NB4 (cell line): ENCODE measurements at regions not wholly inside any gene's neighbourhood (a gene's known extent, or its start where the extent isn't known, plus 50 kb on each side); places are given as distances from the start of the nearest gene placed in this dataset.

ENCODE experiments used
- DNase-seq: peaks from one replicate; pipeline ENCODE4 v3.0.0; 2010; ENCODE audit warnings: low read depth
- H3K4me3 ChIP-seq: one replicate; pipeline ENCODE4 v1.5.1; 2011; ENCODE audit warnings: mild to moderate bottlenecking, low read depth, low read length, moderate library complexity
- CTCF ChIP-seq: IDR thresholded peaks from one replicate; pipeline ENCODE4 v1.5.1; 2012; ENCODE audit warnings: low read depth, low read length
- MAX ChIP-seq: IDR thresholded peaks from 2 replicates; pipeline ENCODE4 v1.6.1; 2011; ENCODE audit warnings: low read depth, low read length
- MYC ChIP-seq: IDR thresholded peaks from 2 replicates; pipeline ENCODE4 v1.6.1; 2011; ENCODE audit warnings: low read depth, low read length
- POLR2A ChIP-seq: IDR thresholded peaks from 2 replicates; pipeline ENCODE4 v1.6.1; 2011; ENCODE audit warnings: mild to moderate bottlenecking; ENCODE audit not compliant: insufficient read length; ENCODE audit errors: extremely low read depth

- no peak for TF ChIP-seq POLR2A
- TF ChIP-seq CTCF = no peak
- no peak for TF ChIP-seq MAX
- TF ChIP-seq MYC = no peak
- H3K4me3 ChIP-seq = no peak overlapping the region
- no peak for DNase-seq
These were observed 51.1 kb upstream of the CST7 start for GRCh38 chr20:24897974-24898373.

DNA sequence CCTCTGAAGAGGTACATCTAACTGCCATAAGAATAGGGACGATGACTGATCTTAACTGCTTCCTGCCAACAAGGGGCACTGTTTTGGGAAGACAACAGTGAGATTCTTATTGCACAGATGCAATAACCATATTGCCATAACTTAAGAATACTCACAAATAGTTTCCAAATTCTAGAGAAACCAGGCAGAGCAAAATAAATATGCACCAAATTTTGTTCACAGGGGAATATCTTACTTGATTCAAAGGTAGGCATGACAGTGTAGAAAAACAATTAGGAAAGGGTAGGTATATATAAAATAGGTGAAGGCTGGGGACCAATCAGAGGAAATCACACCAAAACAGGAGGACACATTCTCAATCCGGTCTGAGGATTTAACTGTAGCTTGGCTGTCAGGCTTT lies 49.9 kb upstream of the CST7 start:
- TF ChIP-seq POLR2A (no peak), CTCF (no peak), MYC (no peak)
- DNase-seq = no peak
- H3K4me3 ChIP-seq = no peak overlapping the region
